NCI-H748 (cell line): ENCODE measurements at regions not wholly inside any gene's neighbourhood (a gene's known extent, or its start where the extent isn't known, plus 50 kb on each side); places are given as distances from the start of the nearest gene placed in this dataset.
A peak's percentile ranks its signal among the peaks of the same experiment; 100 is the strongest.
"Not testable (repeated sequence)": the region's sequence is repeated elsewhere in the genome, so short reads cannot be mapped to it uniquely, and the experiment has no call there.

Experiments used
- DNase-seq: peaks from one replicate; lab custom pipeline; 2025; ENCODE audit not compliant: unreplicated experiment; lab: John Stamatoyannopoulos, UW

- not testable (repeated sequence) for DNase-seq
Measured at GRCh38 chr1:104135036-104135435, 385.3 kb downstream of the AMY1C start.

- DNase-seq: no peak
Measured at GRCh38 chr1:104136621-104137020, 386.9 kb downstream of the AMY1C start.

- DNase-seq: no peak
Measured at GRCh38 chr1:104156738-104157137, 407.0 kb downstream of the AMY1C start.

- no peak for DNase-seq
Measured at GRCh38 chr1:104163912-104164476, 414.3 kb downstream of the AMY1C start.

GRCh38 chr1:104172243-104172681 lies 422.6 kb downstream of the AMY1C start:
- DNase-seq: no peak

GRCh38 chr1:104182251-104182650 lies 432.6 kb downstream of the AMY1C start:
- DNase-seq: no peak

GRCh38 chr1:104189207-104189606 lies 439.5 kb downstream of the AMY1C start:
- DNase-seq: no peak

- DNase-seq: no peak
Measured at GRCh38 chr1:104190821-104191220, 441.1 kb downstream of the AMY1C start.

GRCh38 chr1:104195395-104195794 lies 445.7 kb downstream of the AMY1C start:
- DNase-seq: no peak

- DNase-seq: no peak
Measured at GRCh38 chr1:104196136-104196535, 446.4 kb downstream of the AMY1C start.

- no peak for DNase-seq
Measured at GRCh38 chr1:104197516-104197915, 447.8 kb downstream of the AMY1C start.

- DNase-seq: no peak
Measured at GRCh38 chr1:104212239-104212638, 462.5 kb downstream of the AMY1C start.

GRCh38 chr1:104217395-104217986 lies 467.8 kb downstream of the AMY1C start:
- not testable (repeated sequence) for DNase-seq

GRCh38 chr1:104229860-104230259 lies 480.2 kb downstream of the AMY1C start:
- DNase-seq: no peak

GRCh38 chr1:104231676-104232075 lies 482.0 kb downstream of the AMY1C start:
- no peak for DNase-seq

- no peak for DNase-seq
Measured at GRCh38 chr1:104235141-104235540, 485.4 kb downstream of the AMY1C start.

GRCh38 chr1:104238991-104239390 lies 489.3 kb downstream of the AMY1C start:
- peak; percentile 75 for DNase-seq

- no peak for DNase-seq
Measured at GRCh38 chr1:104248385-104248784, 498.7 kb downstream of the AMY1C start.

- no peak for DNase-seq
Measured at GRCh38 chr1:104259481-104259880, 509.8 kb downstream of the AMY1C start.

- not testable (repeated sequence) for DNase-seq
Measured at GRCh38 chr1:104263110-104263509, 513.4 kb downstream of the AMY1C start.

GRCh38 chr1:104264521-104264920 lies 514.8 kb downstream of the AMY1C start:
- DNase-seq: no peak

GRCh38 chr1:104265163-104265562 lies 515.5 kb downstream of the AMY1C start:
- no peak for DNase-seq

GRCh38 chr1:104266612-104267011 lies 516.9 kb downstream of the AMY1C start:
- DNase-seq: no peak
